Erythroblast (primary cell): ENCODE measurements at regions not wholly inside any gene's neighbourhood (a gene's known extent, or its start where the extent isn't known, plus 50 kb on each side); places are given as distances from the start of the nearest gene placed in this dataset.

Experiments
- GATA1 ChIP-seq: IDR thresholded peaks from 2 replicates; pipeline ENCODE4 v1.6.1; 2011; ENCODE audit warnings: low read depth, mild to moderate bottlenecking, control low read depth, low read length, moderate library complexity
- POLR2A ChIP-seq: IDR thresholded peaks from 2 replicates; pipeline ENCODE4 v1.6.1; 2011; ENCODE audit warnings: mild to moderate bottlenecking, low read length

GRCh38 chr10:58963101-58963534 is 213.3 kb upstream of the PHYHIPL start:
- TF ChIP-seq POLR2A, result no peak
- no peak for TF ChIP-seq GATA1
